LNCaP clone FGC (cell line): ENCODE measurements at regions not wholly inside any gene's neighbourhood (a gene's known extent, or its start where the extent isn't known, plus 50 kb on each side); places are given as distances from the start of the nearest gene placed in this dataset.

Experiments used
- DNase-seq: peaks from one replicate; pipeline ENCODE4 v3.0.0-alpha.2; 2011; ENCODE audit warnings: low read depth
- H3K4me3 ChIP-seq: 2 replicates; pipeline ENCODE4 v1.5.1; 2011; ENCODE audit warnings: mild to moderate bottlenecking, low read depth, low read length, control low read depth
- TF ChIP-seq, protein P1 (sequence below): IDR thresholded peaks from 2 replicates; pipeline ENCODE4 v1.5.1; 2012; ENCODE audit warnings: mild to moderate bottlenecking; ENCODE audit not compliant: control insufficient read depth, insufficient read depth; ENCODE audit errors: extremely low read depth

DNA sequence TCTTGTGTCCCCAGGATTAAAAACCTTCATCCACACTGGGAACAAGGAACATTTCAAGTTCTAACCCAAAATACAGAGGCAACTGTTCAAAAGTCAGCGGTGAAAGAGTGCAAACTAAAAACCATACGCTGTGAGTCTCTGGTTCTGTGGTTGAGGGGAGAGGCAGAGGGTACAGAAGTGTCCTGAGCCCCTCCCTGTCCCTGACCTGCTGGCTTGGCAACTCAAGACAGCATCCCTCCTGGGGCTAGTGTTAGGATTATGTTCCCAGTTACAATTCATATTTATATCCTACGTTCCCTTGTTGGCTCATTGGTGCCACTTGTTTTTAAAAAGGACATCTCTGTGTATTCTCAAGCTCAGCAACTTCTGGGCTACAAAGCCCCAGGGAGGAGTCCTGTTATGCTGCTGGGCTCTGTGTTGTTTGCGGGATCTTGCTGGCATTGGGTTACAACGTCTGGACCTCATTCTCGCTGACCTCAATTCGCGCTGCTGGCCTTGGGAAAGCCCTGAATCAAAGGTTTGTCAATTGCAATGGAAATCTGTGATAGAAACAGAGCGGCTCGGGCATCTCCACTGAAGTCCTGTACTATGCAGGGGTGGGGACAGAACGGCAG lies 420.8 kb downstream of the FUT8 start:
- H3K4me3 ChIP-seq = no peak overlapping the region
- DNase-seq = no peak
- TF ChIP-seq, protein P1, sequence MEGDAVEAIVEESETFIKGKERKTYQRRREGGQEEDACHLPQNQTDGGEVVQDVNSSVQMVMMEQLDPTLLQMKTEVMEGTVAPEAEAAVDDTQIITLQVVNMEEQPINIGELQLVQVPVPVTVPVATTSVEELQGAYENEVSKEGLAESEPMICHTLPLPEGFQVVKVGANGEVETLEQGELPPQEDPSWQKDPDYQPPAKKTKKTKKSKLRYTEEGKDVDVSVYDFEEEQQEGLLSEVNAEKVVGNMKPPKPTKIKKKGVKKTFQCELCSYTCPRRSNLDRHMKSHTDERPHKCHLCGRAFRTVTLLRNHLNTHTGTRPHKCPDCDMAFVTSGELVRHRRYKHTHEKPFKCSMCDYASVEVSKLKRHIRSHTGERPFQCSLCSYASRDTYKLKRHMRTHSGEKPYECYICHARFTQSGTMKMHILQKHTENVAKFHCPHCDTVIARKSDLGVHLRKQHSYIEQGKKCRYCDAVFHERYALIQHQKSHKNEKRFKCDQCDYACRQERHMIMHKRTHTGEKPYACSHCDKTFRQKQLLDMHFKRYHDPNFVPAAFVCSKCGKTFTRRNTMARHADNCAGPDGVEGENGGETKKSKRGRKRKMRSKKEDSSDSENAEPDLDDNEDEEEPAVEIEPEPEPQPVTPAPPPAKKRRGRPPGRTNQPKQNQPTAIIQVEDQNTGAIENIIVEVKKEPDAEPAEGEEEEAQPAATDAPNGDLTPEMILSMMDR = no peak

DNA sequence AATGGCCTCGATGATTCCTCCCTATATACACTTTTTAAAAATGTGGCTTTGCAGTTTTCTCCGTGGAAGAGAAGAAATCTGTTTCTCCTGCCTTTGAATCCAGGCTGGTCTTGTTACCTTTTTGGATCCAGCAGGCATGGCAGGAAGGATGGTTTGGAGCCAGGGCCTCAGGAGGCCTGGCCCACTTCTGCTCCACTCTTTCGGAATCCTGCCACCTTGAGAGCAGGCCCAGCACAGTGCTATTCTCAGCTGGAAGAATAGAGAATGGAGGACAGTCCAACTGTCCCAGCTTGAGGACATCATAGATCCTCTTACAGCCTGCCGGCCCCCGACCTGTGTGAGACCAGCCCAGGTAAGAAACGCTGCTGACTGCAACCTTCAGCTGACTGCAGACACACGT lies 421.5 kb downstream of the FUT8 start:
- no peak for DNase-seq
- TF ChIP-seq, protein P1 = no peak

DNA sequence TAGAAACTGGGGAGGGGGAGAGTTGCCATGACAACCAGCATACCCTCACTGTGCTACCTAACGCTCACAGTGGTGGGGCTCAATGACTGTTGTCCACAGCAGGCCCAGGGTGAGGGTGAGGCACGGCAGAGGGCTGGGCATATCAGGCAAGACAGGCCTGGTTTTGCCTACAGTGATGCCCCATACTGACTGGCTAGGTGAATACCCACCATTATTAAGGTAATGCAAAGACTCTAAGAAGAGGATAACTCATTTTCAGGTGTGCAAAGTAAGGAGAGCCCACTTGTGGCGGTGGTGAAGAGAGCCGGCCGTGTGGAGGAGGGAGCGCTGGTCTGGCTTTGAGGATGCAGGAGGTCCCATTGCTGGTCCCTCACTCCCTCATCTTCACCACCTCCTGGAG lies 422.3 kb downstream of the FUT8 start:
- TF ChIP-seq, protein P1 = no peak
- H3K4me3 ChIP-seq = no peak overlapping the region
- no peak for DNase-seq

More for the DNA sequence above, 421.5 kb downstream of the FUT8 start:
- H3K4me3 ChIP-seq = no peak overlapping the region

DNA sequence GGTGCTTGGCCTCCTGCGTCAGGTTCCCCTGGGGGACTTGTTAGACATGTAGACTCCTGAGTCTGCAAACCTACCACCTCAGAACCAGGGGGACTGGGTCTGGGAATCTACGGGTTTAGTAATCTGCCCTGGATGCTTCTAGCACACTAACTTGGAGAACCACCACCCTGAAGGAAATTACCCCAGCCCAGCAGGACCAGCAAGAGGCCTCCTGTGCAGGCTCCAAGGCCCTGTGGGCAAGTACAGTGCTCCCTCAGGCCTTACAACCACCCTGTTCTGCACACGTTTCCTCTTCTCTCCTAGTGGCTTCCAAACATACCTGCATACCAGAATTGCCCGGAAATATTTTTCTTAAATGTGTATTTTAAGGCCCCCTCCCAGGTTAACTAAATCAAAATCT lies 423.0 kb downstream of the FUT8 start:
- TF ChIP-seq, protein P1 = no peak
- no peak for DNase-seq
- H3K4me3 ChIP-seq = no peak overlapping the region

DNA sequence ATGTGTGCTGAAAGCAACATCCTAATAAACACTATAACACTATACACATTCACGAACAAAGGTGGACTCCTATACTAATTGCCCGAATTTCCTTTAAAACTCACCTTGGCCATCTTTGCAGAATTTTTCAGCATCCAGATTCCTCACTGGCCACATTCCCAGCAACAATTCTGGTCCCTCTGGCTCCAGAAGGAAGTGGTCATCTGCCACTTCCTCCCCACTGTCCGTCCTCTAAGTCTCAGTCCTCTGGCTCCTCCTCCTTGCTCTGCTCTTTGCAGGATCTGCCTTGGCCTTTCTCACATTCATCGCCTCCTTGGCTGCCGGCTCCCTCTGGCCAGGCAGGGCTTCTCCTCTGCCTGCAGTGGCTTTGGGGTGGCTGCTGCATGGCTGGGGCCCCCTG lies 426.0 kb downstream of the FUT8 start:
- TF ChIP-seq, protein P1 = no peak
- no peak for DNase-seq
- H3K4me3 ChIP-seq = no peak overlapping the region

DNA sequence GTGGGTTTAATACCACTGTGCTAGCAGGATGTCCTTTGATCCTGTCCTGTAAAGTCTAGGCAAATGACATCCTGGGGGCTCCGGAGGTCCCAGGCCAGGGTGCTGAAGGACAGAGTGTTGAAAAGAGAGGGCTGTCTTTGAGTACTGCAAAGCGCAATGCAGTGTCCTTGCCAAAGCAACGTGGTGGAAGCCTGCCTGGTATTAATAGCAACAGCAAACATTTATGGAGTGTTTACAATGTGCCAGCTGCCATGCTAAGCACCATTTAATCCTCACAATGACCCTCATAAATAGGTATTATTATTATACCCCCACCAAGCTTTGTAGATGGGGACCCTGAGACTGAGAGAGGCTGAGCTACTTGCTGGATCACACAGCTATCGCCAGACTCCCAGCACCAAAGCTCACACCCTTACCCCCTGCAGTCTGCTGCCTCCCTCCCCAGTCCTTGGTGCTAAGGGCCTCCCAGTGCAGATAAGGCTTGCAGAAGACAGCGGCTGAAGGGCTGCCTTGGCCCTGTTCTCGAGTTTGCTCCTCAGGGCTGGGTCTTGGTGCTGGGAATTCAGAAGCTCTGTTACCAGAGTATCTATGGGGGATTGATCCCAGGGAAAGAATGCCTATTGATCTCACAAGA lies 427.7 kb downstream of the FUT8 start:
- TF ChIP-seq, protein P1 = no peak
- DNase-seq = peak; percentile 10
- no peak overlapping the region for H3K4me3 ChIP-seq

DNA sequence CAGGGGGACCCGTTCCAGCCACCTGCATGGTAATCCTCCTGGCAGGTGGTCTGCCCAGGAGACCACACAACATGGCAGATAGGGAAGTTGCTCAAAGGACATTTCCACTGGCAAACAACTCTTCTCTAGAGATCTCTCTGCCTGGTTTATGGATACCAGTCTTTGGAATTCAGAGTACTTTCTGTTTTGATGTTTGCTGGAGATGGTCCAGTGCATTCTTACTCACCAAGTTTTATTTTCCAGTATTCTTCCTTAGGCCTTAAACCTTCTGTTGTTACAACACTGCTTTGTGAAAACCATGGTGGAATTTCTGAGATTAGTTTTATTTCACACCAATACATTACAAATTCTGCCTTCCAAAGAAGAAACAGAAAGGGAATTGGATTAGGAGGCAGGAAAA lies 428.3 kb downstream of the FUT8 start:
- DNase-seq = no peak
- no peak overlapping the region for H3K4me3 ChIP-seq
- TF ChIP-seq, protein P1 = no peak
